Uterus (tissue), 3 donors: ENCODE measurements at regions not wholly inside any gene's neighbourhood (a gene's known extent, or its start where the extent isn't known, plus 50 kb on each side); places are given as distances from the start of the nearest gene placed in this dataset.

ENCODE experiments used
- DNase-seq, 2 donors: peaks; one replicate each; pipeline ENCODE4 v3.0.0-alpha.2; 2019 to 2020
- H3K27ac ChIP-seq, 2 donors: fragments of 200-600 bp; sonication (generic); 1 replicate in 1 of 2; 2 replicates in 1 of 2; pipeline ENCODE4 v1.5.1; 2016 to 2018
- H3K27me3 ChIP-seq, 2 donors: fragments of 200-600 bp; sonication (generic); one replicate each; pipeline ENCODE4 v1.5.1; 2018 to 2019; ENCODE audit warnings: control low read depth in 1 of 2
- H3K36me3 ChIP-seq, 2 donors: fragments of 200-600 bp; sonication (generic); one replicate each; pipeline ENCODE4 v1.5.1; 2019; ENCODE audit warnings: control low read depth in 1 of 2
- H3K4me1 ChIP-seq, 2 donors: fragments of 200-600 bp; sonication (generic); one replicate each; pipeline ENCODE4 v1.5.1; 2018 to 2019; ENCODE audit warnings: control low read depth in 1 of 2
- H3K4me3 ChIP-seq, 2 donors: fragments of 200-600 bp; sonication (generic); 1 replicate in 1 of 2; 2 replicates in 1 of 2; pipeline ENCODE4 v1.5.1; 2018 to 2019; ENCODE audit warnings: mild to moderate bottlenecking in 1 of 2
- H3K9me3 ChIP-seq, 2 donors: fragments of 200-600 bp; sonication (generic); one replicate each; pipeline ENCODE4 v1.5.1; 2019; ENCODE audit warnings: control low read depth in 1 of 2
- POLR2A ChIP-seq, 2 donors: fragments of 450-650 bp; IDR thresholded peaks; one replicate each; pipeline ENCODE4 v1.6.1; 2016; ENCODE audit warnings: antibody characterized with exemption in 2 of 2, mild to moderate bottlenecking in 1 of 2, moderate library complexity in 1 of 2
- intact Hi-C: fragments of 100-400 bp; cut with DNase I; formaldehyde crosslinking; loops from one replicate; pipeline ENCODE4 v1.15.1; 2023; ENCODE audit warnings: low total_unique reads
- TF ChIP-seq, protein P1 (sequence below), 4 experiments: fragments of 200-600 bp in 2 of 4; fragments of 450-650 bp in 2 of 4; sonication (generic) in 2 of 4; IDR thresholded peaks; one replicate each; pipeline ENCODE4 v1.5.1; 2016 to 2019; ENCODE audit warnings: antibody characterized with exemption in 4 of 4, mild to moderate bottlenecking in 2 of 4, moderate library complexity in 1 of 4
- donor health status: DM: yes; HTN: yes; CAD: no.

DNA sequence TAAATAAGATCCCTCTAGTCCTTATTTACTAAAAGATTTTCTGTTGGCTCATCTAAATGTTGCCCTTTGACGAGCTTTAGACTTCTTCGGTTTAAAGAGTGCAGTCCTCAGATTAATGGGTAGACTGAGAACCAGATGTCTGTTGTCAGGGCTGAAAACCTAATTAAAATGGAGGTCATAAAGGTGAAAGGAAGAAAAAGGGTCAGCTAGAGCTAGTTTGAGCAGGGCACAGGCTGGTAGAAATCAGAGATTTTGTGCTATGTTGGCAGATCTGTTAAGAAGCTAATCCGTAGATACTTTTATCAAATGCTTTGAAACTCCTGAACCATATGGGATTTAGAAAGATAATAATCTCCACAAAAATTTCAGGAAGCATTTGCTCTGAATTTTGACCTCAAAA, 959.0 kb downstream of the PLA2G4A start:
- Histone ChIP-seq H3K27me3 (no peaks in the 10 kb centered on the region), H3K9me3 (no peaks in the 10 kb centered on the region), H3K4me3 (no peak overlapping the region), H3K27ac (no peak overlapping the region), H3K36me3 (no peaks in the 10 kb centered on the region), H3K4me1 (no peaks in the 10 kb centered on the region)
- no peak for DNase-seq
- TF ChIP-seq, protein P1, sequence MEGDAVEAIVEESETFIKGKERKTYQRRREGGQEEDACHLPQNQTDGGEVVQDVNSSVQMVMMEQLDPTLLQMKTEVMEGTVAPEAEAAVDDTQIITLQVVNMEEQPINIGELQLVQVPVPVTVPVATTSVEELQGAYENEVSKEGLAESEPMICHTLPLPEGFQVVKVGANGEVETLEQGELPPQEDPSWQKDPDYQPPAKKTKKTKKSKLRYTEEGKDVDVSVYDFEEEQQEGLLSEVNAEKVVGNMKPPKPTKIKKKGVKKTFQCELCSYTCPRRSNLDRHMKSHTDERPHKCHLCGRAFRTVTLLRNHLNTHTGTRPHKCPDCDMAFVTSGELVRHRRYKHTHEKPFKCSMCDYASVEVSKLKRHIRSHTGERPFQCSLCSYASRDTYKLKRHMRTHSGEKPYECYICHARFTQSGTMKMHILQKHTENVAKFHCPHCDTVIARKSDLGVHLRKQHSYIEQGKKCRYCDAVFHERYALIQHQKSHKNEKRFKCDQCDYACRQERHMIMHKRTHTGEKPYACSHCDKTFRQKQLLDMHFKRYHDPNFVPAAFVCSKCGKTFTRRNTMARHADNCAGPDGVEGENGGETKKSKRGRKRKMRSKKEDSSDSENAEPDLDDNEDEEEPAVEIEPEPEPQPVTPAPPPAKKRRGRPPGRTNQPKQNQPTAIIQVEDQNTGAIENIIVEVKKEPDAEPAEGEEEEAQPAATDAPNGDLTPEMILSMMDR (IDR thresholded peaks at IDR 0.05), result no peak
- no peak for TF ChIP-seq POLR2A (IDR thresholded peaks at IDR 0.05)
- intact Hi-C loops, result no loop called here

- intact Hi-C loops, result no loop called here
- no peaks in the 10 kb centered on the region for H3K36me3 ChIP-seq
- no peaks in the 10 kb centered on the region for H3K27me3 ChIP-seq
- no peak overlapping the region for H3K4me3 ChIP-seq
- no peak overlapping the region for H3K27ac ChIP-seq
- TF ChIP-seq, protein P1 (IDR thresholded peaks at IDR 0.05), result no peak
- TF ChIP-seq POLR2A (IDR thresholded peaks at IDR 0.05), result no peak
- H3K4me1 ChIP-seq, result no peaks in the 10 kb centered on the region
- H3K9me3 ChIP-seq, result no peaks in the 10 kb centered on the region
- DNase-seq, result no peak
These were observed 960.0 kb downstream of the PLA2G4A start for GRCh38 chr1:187788718-187789117.

DNA sequence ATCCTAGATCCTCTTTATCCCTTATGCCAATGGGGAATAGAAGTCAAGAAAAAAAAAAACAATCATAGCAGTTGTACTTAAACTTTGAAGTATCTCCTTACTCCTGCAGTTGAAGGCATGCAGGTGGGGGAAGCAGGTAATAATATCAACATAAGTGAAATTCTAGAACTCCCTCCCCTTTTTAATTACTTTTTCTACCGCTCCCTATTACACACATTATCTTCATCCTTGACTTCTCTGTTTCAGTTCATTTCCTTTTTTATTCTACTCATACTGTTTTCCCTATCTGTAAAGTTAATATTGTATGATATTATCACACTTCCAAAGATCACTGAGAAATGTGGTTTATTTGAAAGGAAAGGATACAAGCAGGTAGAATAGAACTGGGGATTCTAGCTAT, 962.0 kb downstream of the PLA2G4A start:
- intact Hi-C loops, result no loop called here
- Histone ChIP-seq H3K9me3 (no peaks in the 10 kb centered on the region), H3K27ac (no peak overlapping the region), H3K27me3 (no peaks in the 10 kb centered on the region), H3K4me3 (no peak overlapping the region), H3K36me3 (no peaks in the 10 kb centered on the region), H3K4me1 (no peaks in the 10 kb centered on the region)
- TF ChIP-seq, protein P1 (IDR thresholded peaks at IDR 0.05), result no peak
- no peak for TF ChIP-seq POLR2A (IDR thresholded peaks at IDR 0.05)
- no peak for DNase-seq

DNA sequence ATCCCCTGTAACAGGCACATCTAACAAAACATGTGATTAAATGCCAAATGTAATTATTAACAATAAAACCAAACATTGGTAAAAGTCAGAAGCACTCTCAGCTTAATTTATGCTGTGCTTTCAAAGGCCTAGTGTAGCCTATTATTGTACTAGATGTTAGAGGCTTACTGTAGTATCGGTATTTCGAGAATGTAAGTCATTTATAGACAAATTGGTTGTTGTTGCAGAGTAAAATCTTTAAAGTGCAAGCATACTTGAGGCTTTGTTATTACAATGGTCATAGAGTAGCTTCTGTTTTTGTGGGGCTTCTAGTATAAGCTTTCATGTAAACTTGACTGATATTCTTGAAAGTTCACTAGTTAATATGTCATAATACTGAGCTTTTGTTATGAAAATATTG, 965.8 kb downstream of the PLA2G4A start:
- intact Hi-C loops, result no loop called here

GRCh38 chr1:187809549-187809948, 980.8 kb downstream of the PLA2G4A start:
- Histone ChIP-seq H3K4me3 (no peak overlapping the region), H3K27ac (no peak overlapping the region), H3K4me1 (no peaks in the 10 kb centered on the region), H3K36me3 (no peaks in the 10 kb centered on the region), H3K9me3 (no peaks in the 10 kb centered on the region), H3K27me3 (no peaks in the 10 kb centered on the region)
- intact Hi-C loops, result no loop called here
- no peak for DNase-seq
- TF ChIP-seq, protein P1 (IDR thresholded peaks at IDR 0.05), result no peak
- TF ChIP-seq POLR2A (IDR thresholded peaks at IDR 0.05), result no peak

More for the DNA sequence above, 965.8 kb downstream of the PLA2G4A start:
- Histone ChIP-seq H3K27me3 (no peaks in the 10 kb centered on the region), H3K9me3 (no peaks in the 10 kb centered on the region), H3K36me3 (no peaks in the 10 kb centered on the region), H3K4me3 (no peak overlapping the region), H3K4me1 (no peaks in the 10 kb centered on the region), H3K27ac (no peak overlapping the region)
- DNase-seq, result no peak
- no peak for TF ChIP-seq POLR2A (IDR thresholded peaks at IDR 0.05)
- TF ChIP-seq, protein P1 (IDR thresholded peaks at IDR 0.05), result no peak
